ENCODE measurements at regions not wholly inside any gene's neighbourhood (a gene's known extent, or its start where the extent isn't known, plus 50 kb on each side); places are given as distances from the start of the nearest gene placed in this dataset.

DNA sequence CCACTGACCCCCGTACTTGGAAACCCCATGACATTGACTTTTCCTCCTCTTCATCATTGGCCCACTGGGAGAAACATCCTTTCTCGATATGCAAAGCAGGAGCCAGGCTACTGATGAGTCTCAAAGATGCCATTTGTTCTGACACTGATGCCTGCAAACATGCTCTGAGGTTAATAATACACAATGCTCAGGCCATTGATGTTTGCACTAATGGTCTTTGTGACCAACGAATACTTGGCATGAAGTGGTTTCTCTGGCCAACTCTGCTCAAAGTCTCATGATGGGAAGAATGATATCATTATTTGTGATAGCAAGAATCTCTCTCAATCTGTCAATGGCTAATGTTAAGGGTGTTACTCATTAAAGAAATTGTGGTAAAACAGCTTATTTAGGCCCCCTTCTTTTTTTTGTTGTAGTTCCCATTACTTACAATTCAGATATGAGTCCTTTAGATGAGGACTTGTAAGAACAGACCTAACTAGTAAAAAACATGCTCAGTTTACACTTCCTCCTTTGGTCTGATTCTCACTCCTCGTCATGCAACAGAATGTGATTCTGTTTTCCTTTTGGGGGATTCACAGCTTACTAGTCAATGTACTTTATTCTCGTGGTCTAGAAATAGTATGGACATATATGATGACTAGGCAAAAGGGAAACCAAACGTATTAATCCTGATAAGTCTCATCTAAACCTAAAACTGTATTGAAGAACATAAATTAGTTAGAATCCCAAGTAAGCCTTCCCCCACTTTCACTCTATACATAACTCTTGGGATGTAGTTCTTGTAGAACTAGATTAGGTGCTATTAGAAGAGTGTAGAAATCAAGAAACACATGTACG is 488.8 kb upstream of the DPPA4 start:
- no peak for DNase-seq
- WGBS (ENCODE audit: insufficient coverage) = 100% methylated on average over 3 of the region's 7 CpGs
- no peak overlapping the region for H3K4me3 ChIP-seq (ENCODE audit: control insufficient read depth in 1 of 7, extremely low read depth in 1 of 7, insufficient read depth in 4 of 7, low read depth in 2 of 7, low read length in 6 of 7)
- no peaks in the 10 kb centered on the region for H3K36me3 ChIP-seq (ENCODE audit: control insufficient read depth in 4 of 4, insufficient read depth in 4 of 4, low read length in 3 of 4)
- no peaks in the 10 kb centered on the region for H3K27me3 ChIP-seq (replicated peaks in 2 of 5; ENCODE audit: control insufficient read depth in 4 of 5, insufficient read depth in 5 of 5, low read length in 4 of 5)
- ChIA-PET POLR2A (no interaction called here), CTCF (no interaction called here)
- no peak overlapping the region for H3K27ac ChIP-seq (ENCODE audit: insufficient read depth in 1 of 2, low read depth in 1 of 2, low read length in 2 of 2, poor library complexity in 1 of 2, severe bottlenecking in 2 of 2)
- no peaks in the 10 kb centered on the region for H3K9me3 ChIP-seq (ENCODE audit: control extremely low read depth in 1 of 5, control insufficient read depth in 4 of 5, insufficient read depth in 2 of 5, low read depth in 1 of 5, low read length in 4 of 5)
- H3K4me1 ChIP-seq (ENCODE audit: control extremely low read depth in 1 of 4, control insufficient read depth in 4 of 4, insufficient read depth in 4 of 4, low read length in 3 of 4) = no peaks in the 10 kb centered on the region

DNA sequence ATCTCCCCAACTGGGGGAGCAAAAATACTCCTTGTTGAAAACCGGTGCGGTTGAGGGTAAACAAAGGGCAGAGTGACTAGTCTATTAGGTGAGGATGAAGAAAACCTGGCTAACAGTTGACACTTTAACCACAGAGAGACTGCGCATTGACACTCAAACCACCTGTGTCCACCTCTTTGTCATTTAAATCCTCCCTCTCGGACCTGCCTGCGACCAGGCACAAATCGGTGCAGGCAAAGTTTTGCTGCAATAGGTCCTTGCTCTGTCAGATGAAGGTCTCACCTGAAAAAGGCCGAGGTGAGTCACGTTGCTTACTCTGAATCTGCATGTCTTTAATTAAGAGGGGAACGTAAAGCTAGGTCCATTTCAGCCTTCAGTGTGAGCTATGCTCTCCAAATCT is 494.1 kb upstream of the DPPA4 start:
- Histone ChIP-seq H3K27me3 (replicated peaks in 2 of 5; ENCODE audit: control insufficient read depth in 4 of 5, insufficient read depth in 5 of 5, low read length in 4 of 5) (no peaks in the 10 kb centered on the region), H3K27ac (ENCODE audit: insufficient read depth in 1 of 2, low read depth in 1 of 2, low read length in 2 of 2, poor library complexity in 1 of 2, severe bottlenecking in 2 of 2) (no peak overlapping the region), H3K4me1 (ENCODE audit: control extremely low read depth in 1 of 4, control insufficient read depth in 4 of 4, insufficient read depth in 4 of 4, low read length in 3 of 4) (no peaks in the 10 kb centered on the region), H3K9me3 (ENCODE audit: control extremely low read depth in 1 of 5, control insufficient read depth in 4 of 5, insufficient read depth in 2 of 5, low read depth in 1 of 5, low read length in 4 of 5) (no peaks in the 10 kb centered on the region), H3K4me3 (ENCODE audit: control insufficient read depth in 1 of 7, extremely low read depth in 1 of 7, insufficient read depth in 4 of 7, low read depth in 2 of 7, low read length in 6 of 7) (no peak overlapping the region), H3K36me3 (ENCODE audit: control insufficient read depth in 4 of 4, insufficient read depth in 4 of 4, low read length in 3 of 4) (no peaks in the 10 kb centered on the region)
- POLR2A ChIA-PET = no interaction called here
- 58% methylated on average over 9 of the region's 9 CpGs for WGBS (ENCODE audit: insufficient coverage)
- no peak for DNase-seq
- CTCF ChIA-PET = no interaction called here

DNA sequence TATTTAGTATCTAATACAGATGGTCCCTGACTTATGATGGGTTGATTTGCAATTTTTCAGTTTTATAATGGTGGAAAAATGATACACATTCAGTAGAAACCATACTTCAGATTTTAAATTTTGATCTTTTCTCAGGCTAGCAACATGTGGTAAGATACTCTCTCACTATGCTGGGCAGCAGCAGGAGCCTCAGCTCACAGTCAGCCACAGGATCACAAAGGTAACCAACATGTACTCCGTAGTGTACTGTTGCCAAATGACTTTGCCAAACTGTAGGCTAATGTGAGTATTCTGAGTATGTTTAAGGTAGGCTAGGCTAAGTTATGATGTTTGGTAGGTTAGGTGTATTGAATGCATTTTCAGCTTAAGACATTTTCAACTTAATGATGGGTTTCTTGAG is 498.6 kb upstream of the DPPA4 start:
- ChIA-PET POLR2A (no interaction called here), CTCF (interaction anchor here (1.3 kb wide), 1 partner anchor 31 kb away, joined by 3 read pairs; no protein-coding TSS in a partner anchor)
- H3K9me3 ChIP-seq (ENCODE audit: control extremely low read depth in 1 of 5, control insufficient read depth in 4 of 5, insufficient read depth in 2 of 5, low read depth in 1 of 5, low read length in 4 of 5) = no peaks in the 10 kb centered on the region
- H3K4me1 ChIP-seq (ENCODE audit: control extremely low read depth in 1 of 4, control insufficient read depth in 4 of 4, insufficient read depth in 4 of 4, low read length in 3 of 4) = no peaks in the 10 kb centered on the region
- no peak for DNase-seq
- no peaks in the 10 kb centered on the region for H3K27me3 ChIP-seq (replicated peaks in 2 of 5; ENCODE audit: control insufficient read depth in 4 of 5, insufficient read depth in 5 of 5, low read length in 4 of 5)
- WGBS (ENCODE audit: insufficient coverage) = 85% methylated on average over 1 of the region's 1 CpG
- no peaks in the 10 kb centered on the region for H3K36me3 ChIP-seq (ENCODE audit: control insufficient read depth in 4 of 4, insufficient read depth in 4 of 4, low read length in 3 of 4)
- H3K27ac ChIP-seq (ENCODE audit: insufficient read depth in 1 of 2, low read depth in 1 of 2, low read length in 2 of 2, poor library complexity in 1 of 2, severe bottlenecking in 2 of 2) = no peak overlapping the region
- no peak overlapping the region for H3K4me3 ChIP-seq (ENCODE audit: control insufficient read depth in 1 of 7, extremely low read depth in 1 of 7, insufficient read depth in 4 of 7, low read depth in 2 of 7, low read length in 6 of 7)

DNA sequence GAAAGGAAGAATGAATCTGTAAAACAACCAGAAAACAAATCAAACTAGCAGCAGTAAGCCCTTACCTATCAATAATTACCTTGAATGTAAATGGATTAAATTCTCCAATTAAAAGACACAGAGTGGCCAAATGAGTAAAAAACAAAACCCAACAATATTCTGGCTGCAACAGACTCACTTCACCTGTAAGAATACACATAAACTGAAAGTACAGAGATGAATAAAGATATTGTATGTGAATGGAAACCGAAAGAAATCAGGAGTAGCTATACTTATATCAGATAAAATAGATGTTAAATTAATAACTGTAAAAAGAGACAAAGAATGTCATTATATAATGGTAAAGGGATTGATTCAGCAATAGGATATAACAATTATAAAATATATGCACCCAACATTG is 514.5 kb upstream of the DPPA4 start:
- WGBS (ENCODE audit: insufficient coverage) = no CpG with 5 or more reads among the region's 1 CpG
- no peak for DNase-seq
- Histone ChIP-seq H3K36me3 (ENCODE audit: control insufficient read depth in 4 of 4, insufficient read depth in 4 of 4, low read length in 3 of 4) (no peaks in the 10 kb centered on the region), H3K27ac (ENCODE audit: insufficient read depth in 1 of 2, low read depth in 1 of 2, low read length in 2 of 2, poor library complexity in 1 of 2, severe bottlenecking in 2 of 2) (no peak overlapping the region), H3K9me3 (ENCODE audit: control extremely low read depth in 1 of 5, control insufficient read depth in 4 of 5, insufficient read depth in 2 of 5, low read depth in 1 of 5, low read length in 4 of 5) (peaks cover 0 to 15% (median 3%) of the 10 kb centered on the region in 5 experiments), H3K4me1 (ENCODE audit: control extremely low read depth in 1 of 4, control insufficient read depth in 4 of 4, insufficient read depth in 4 of 4, low read length in 3 of 4) (no peaks in the 10 kb centered on the region), H3K4me3 (ENCODE audit: control insufficient read depth in 1 of 7, extremely low read depth in 1 of 7, insufficient read depth in 4 of 7, low read depth in 2 of 7, low read length in 6 of 7) (no peak overlapping the region), H3K27me3 (replicated peaks in 2 of 5; ENCODE audit: control insufficient read depth in 4 of 5, insufficient read depth in 5 of 5, low read length in 4 of 5) (no peaks in the 10 kb centered on the region)
- POLR2A ChIA-PET = no interaction called here
- CTCF ChIA-PET = no interaction called here

DNA sequence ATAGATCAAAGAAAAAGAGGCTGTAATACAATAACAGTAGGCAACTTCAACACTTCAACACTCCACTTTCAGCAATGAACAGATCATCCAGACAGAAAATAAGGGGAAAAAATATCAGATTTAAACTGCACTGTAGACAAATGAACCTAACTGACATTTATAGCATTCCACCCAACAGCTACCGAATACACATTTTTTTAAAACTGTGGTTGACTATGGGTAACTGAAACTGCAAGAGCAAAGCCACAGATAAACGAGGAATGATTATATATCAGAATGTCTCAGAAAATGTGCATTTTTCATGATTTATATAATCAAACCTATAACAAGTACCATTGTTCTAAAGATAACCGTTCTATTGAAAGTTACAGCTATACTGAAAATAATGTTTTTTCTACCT is 514.9 kb upstream of the DPPA4 start:
- no peak overlapping the region for H3K4me3 ChIP-seq (ENCODE audit: control insufficient read depth in 1 of 7, extremely low read depth in 1 of 7, insufficient read depth in 4 of 7, low read depth in 2 of 7, low read length in 6 of 7)
- DNase-seq = no peak
- ChIA-PET POLR2A (no interaction called here), CTCF (no interaction called here)
- H3K27me3 ChIP-seq (replicated peaks in 2 of 5; ENCODE audit: control insufficient read depth in 4 of 5, insufficient read depth in 5 of 5, low read length in 4 of 5) = no peaks in the 10 kb centered on the region
- peaks cover 0 to 15% (median 3%) of the 10 kb centered on the region in 5 experiments for H3K9me3 ChIP-seq (ENCODE audit: control extremely low read depth in 1 of 5, control insufficient read depth in 4 of 5, insufficient read depth in 2 of 5, low read depth in 1 of 5, low read length in 4 of 5)
- no peaks in the 10 kb centered on the region for H3K4me1 ChIP-seq (ENCODE audit: control extremely low read depth in 1 of 4, control insufficient read depth in 4 of 4, insufficient read depth in 4 of 4, low read length in 3 of 4)
- H3K27ac ChIP-seq (ENCODE audit: insufficient read depth in 1 of 2, low read depth in 1 of 2, low read length in 2 of 2, poor library complexity in 1 of 2, severe bottlenecking in 2 of 2) = no peak overlapping the region
- no CpG with 5 or more reads among the region's 3 CpGs for WGBS (ENCODE audit: insufficient coverage)
- H3K36me3 ChIP-seq (ENCODE audit: control insufficient read depth in 4 of 4, insufficient read depth in 4 of 4, low read length in 3 of 4) = no peaks in the 10 kb centered on the region

DNA sequence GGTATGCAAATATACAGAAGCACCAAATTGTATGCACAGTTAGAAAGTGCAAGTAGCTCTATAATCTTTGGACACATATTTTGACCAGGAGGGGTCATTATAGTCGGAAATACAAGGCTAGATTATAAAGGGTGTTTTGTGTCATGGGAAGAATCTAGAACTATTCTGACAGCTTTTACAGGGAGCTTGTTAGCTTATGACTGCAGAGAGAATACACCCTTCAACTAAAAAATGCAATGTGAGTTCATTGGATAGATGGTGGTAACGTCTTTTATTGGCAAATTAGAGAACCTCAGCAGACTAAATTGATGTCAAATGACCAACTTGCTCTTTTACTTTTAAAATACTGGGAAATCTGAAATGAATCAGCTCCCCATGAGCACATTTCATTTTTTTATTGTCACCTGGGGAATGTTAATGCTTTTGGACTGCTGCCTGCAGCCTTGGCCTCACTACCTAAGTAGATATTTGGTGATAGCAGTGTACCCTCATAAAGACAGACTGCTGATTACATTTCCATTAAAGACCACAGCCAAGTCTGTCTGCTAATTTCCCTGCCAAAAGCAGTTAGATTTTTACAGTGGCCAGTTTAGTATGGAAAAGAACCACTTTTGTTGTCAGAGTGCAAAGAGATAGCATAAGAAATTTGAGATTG is 515.9 kb upstream of the DPPA4 start:
- no peak overlapping the region for H3K27ac ChIP-seq (ENCODE audit: insufficient read depth in 1 of 2, low read depth in 1 of 2, low read length in 2 of 2, poor library complexity in 1 of 2, severe bottlenecking in 2 of 2)
- no peaks in the 10 kb centered on the region for H3K27me3 ChIP-seq (replicated peaks in 2 of 5; ENCODE audit: control insufficient read depth in 4 of 5, insufficient read depth in 5 of 5, low read length in 4 of 5)
- H3K36me3 ChIP-seq (ENCODE audit: control insufficient read depth in 4 of 4, insufficient read depth in 4 of 4, low read length in 3 of 4) = no peaks in the 10 kb centered on the region
- H3K9me3 ChIP-seq (ENCODE audit: control extremely low read depth in 1 of 5, control insufficient read depth in 4 of 5, insufficient read depth in 2 of 5, low read depth in 1 of 5, low read length in 4 of 5) = peaks cover 0 to 15% (median 3%) of the 10 kb centered on the region in 5 experiments
- no CpG with 5 or more reads among the region's 2 CpGs for WGBS (ENCODE audit: insufficient coverage)
- ChIA-PET CTCF (interaction anchor here (0.5 kb wide), 1 partner anchor 20 kb away, joined by 5 read pairs; no protein-coding TSS in a partner anchor), POLR2A (no interaction called here)
- DNase-seq = no peak
- H3K4me1 ChIP-seq (ENCODE audit: control extremely low read depth in 1 of 4, control insufficient read depth in 4 of 4, insufficient read depth in 4 of 4, low read length in 3 of 4) = no peaks in the 10 kb centered on the region
- no peak overlapping the region for H3K4me3 ChIP-seq (ENCODE audit: control insufficient read depth in 1 of 7, extremely low read depth in 1 of 7, insufficient read depth in 4 of 7, low read depth in 2 of 7, low read length in 6 of 7)

DNA sequence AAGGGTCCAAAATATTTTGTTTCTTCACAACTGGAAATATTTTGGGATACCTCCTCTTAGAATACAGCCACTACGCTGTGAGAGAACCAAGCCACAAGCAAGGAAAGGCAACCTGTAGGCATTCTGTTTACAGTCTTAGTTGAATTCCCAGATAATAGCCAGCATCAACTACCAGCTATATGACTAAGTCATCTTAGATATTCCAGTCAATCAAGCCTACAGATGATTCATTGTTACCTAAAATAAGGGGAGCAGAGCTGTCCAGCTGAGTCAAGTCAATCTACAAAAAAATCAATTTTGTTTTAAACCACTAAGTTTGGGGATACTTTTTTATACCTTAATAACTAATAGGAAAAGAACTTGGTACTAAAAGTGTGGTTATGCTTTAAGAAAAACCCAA is 526.4 kb upstream of the DPPA4 start:
- H3K36me3 ChIP-seq (ENCODE audit: control insufficient read depth in 4 of 4, insufficient read depth in 4 of 4, low read length in 3 of 4) = no peaks in the 10 kb centered on the region
- POLR2A ChIA-PET = no interaction called here
- DNase-seq = no peak
- H3K4me1 ChIP-seq (ENCODE audit: control extremely low read depth in 1 of 4, control insufficient read depth in 4 of 4, insufficient read depth in 4 of 4, low read length in 3 of 4) = no peaks in the 10 kb centered on the region
- H3K27ac ChIP-seq (ENCODE audit: insufficient read depth in 1 of 2, low read depth in 1 of 2, low read length in 2 of 2, poor library complexity in 1 of 2, severe bottlenecking in 2 of 2) = no peak overlapping the region
- H3K4me3 ChIP-seq (ENCODE audit: control insufficient read depth in 1 of 7, extremely low read depth in 1 of 7, insufficient read depth in 4 of 7, low read depth in 2 of 7, low read length in 6 of 7) = no peak overlapping the region
- WGBS (ENCODE audit: insufficient coverage) = no CpG with 5 or more reads among the region's 1 CpG
- CTCF ChIA-PET = no interaction called here
- no peaks in the 10 kb centered on the region for H3K27me3 ChIP-seq (replicated peaks in 2 of 5; ENCODE audit: control insufficient read depth in 4 of 5, insufficient read depth in 5 of 5, low read length in 4 of 5)
- H3K9me3 ChIP-seq (ENCODE audit: control extremely low read depth in 1 of 5, control insufficient read depth in 4 of 5, insufficient read depth in 2 of 5, low read depth in 1 of 5, low read length in 4 of 5) = no peaks in the 10 kb centered on the region

Measured in common myeloid progenitor, CD34-positive (primary cell).